Limb (tissue), 2 donors: ENCODE measurements at regions not wholly inside any gene's neighbourhood (a gene's known extent, or its start where the extent isn't known, plus 50 kb on each side); places are given as distances from the start of the nearest gene placed in this dataset.

Source experiments
- DNase-seq, 2 donors: peaks; one replicate each; pipeline ENCODE4 v3.0.0-alpha.2; 2016; ENCODE audit errors: extremely low spot score in 2 of 2

DNA sequence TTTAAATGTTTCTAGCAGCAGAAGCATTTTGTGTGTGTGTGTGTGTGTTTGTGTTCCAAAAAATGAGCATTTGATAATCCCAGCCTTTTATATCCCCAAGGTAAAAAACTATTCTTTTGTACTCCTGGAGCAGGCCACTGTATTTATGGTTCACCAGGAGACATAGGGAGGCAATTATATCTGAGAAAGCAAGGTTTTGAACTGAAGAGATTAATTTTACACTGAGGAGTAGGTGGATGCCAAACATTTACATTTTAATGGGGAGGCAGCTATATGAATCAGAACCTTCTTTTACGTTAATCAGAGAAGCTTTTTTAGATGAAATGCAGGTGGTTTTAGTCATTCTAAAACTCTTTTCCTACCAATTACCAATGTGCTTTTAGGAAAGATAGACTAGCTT lies 1374.0 kb upstream of the TENM4 start:
- no peak for DNase-seq

DNA sequence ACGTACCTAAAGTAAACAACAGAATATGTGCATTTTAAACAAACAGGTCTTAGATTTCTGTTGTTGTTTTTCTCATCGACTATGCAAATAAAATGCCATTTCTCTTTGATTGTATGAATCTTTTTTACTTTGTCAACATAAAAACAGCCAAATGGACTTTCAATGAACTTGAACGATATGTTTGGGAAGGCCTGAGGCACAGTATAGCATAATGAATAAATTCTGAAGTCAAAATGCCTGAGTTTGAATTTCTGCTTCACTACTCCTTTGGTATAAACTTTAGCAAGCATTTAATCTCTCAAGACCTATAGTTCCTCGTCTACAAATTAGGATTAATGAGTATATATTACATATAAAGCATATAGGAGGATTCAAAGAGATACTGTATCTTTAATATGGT lies 1369.9 kb upstream of the TENM4 start:
- DNase-seq, result no peak

GRCh38 chr11:80798174-80798573 lies 1357.3 kb upstream of the TENM4 start:
- no peak for DNase-seq

DNA sequence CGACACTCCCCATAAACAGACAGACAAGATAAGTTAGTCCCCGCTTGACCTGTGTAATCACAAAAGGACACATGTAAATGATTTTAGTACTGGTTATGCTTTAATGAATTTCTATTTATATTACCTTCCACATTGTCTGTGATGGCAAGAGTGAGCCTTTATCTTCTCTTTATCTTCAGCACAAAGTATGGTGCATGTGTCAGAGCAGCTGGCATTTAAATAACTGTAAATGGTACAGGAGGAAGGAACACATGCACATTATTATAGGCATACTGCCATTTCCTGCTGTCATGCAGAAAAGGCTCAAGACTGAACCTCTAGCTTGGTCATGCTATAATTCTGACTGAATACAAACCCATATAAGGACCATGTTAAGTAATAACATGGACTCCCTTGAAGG lies 1342.7 kb upstream of the TENM4 start:
- no peak for DNase-seq

DNA sequence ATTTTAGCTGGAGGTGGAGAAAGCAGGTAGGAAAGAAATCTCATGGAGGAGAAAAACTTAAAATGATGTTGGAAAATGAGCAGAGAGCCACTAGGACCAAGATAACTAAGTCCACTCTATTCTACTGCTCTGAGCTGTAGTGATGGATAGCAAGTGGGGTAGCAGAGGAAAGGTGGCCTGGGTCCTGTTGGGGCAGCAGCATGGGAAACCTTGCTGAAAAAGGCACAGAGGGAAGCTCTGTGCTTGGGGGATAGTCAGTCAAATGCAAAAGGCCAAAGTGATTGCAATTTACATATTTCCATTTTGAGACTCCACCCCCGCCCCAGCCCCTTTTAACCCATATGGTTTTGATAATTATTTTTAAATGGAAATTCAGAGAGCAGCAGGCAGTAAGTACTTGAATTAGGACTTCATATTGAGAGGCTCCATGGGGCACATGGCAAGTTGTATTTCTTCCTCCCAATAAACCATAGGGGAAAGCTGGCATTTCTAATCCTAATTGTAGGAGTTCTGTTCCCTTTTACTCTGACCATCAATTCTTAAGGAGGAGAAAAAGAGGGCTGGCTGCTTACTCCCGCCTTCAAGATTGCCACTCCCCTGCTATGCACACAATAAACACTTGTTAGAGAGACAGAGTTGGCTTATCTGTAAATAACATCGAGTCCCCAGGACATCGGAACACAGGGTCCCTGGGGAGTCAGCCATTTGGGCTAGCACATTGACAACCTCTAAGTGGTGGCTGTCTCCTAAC lies 1341.5 kb upstream of the TENM4 start:
- DNase-seq, result no peak

DNA sequence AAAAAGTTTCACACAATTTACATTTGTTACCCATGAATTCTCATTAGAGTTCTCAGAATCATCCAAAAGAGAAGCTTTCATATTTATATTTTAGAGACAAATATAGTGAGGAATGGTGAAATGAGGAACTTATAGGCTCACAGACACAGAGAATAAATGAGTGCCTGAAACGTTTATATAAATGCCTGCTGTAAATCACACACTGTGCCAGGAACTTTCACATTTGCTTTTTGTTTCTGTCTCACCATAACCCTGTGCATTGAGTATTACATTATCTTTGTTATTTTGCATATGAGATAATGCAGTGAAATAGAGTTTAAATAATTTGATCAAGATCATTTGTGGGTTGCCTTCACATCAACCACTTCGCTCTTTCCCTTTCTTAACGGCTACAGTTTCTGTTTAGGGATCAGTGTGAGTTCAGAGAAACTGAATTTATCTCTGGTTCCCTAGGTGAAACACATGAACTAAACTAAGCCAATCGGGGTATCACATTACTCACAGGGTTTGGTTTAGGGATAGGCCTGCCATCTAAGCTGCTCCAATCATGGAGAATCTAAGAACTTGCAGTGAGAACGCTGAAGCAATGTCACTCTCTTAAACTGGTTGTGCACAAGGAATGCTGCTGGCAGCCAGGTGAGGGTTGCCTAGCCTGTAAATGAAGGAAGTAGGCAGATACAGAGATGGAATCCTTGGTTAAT lies 1339.2 kb upstream of the TENM4 start:
- no peak for DNase-seq

DNA sequence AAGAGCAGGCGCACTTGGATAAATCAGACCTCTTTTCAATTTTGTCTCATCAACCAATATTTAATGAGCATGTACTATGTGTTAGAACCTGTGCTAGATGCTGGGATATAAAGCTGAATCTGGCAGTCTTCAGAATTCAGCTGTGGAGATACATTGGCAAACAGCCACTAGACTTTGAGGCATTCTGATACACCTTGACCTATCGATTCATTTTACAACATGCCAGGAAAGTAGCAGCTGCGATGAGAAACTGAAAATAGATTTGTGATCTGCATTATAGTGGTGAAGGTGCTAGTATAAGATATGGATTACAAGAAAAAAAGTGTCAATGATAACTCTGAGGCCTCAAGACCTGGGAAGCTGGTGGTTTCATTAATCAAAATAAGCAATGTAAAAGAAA lies 1338.1 kb upstream of the TENM4 start:
- no peak for DNase-seq

- DNase-seq, result no peak
Measured at GRCh38 chr11:80778432-80778831, 1337.6 kb upstream of the TENM4 start.

- DNase-seq, result no peak
Measured at GRCh38 chr11:80773919-80774318, 1333.1 kb upstream of the TENM4 start.

DNA sequence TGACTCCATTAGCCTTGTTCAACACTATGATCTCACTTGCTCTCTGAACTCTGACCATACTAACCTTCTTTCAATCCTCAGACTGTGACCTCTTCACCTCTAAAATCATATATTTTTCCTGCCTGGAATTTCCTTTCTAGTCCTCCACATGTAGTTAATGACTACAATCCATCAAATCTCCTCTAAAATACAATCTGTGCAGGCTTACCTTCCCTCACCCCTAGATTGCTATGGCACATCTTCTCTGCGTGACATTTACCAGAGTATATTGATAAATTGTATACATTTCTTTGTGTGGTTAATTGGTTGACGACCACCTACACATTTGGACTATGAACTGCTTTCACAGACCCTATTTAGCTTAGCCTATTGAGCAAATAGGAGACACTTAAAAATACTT lies 1330.2 kb upstream of the TENM4 start:
- DNase-seq, result no peak

DNA sequence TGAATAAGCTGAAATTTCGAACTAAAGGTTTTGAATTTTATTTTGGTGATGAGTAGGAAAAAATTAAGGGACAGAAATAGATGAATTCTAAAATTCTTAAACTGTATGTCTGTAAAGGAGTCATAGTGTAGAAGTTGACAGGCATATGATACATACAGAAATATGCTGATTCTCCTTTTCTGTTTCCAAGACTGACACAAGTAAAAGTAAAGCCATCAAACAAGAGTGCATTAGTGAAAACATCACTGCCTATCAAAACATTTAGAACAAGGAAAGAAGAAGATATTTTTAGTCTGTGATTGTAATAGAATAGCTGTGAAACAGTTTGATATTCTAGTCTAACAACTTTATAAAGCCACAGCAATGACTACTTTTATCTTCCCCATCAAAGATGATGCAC lies 1318.0 kb upstream of the TENM4 start:
- no peak for DNase-seq

DNA sequence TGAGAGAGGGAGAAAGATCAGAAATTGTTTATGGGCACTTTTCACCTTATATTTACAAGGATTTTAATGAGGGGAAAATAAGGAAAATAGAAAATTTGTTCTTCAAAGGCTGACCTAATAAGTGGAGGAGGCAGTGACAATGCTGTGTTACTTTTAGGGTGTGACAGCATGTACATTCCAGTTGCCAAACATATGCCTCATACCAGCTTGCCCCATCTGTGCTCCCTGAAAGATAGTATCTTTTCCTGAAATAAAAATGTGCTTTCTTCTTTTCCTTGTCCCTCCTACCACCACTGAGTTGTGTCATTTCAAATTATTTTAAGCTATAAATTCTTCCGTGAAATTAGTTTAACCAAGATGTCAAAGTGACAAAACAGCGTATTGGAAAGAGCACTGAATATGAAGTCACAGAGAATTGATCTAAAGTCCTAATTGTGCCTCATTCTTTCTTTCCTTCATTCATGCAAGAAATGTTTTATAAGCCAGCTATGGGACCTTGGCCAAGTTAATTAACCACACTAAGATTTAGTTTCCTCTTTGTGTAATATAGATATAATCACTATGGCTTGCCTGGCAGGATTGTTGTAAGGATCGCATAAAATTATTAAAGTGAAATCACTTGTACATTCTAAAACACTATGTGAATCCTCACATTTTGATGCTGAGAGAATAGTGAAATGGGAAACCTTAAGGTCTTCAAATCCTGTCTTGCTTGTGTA lies 1307.5 kb upstream of the TENM4 start:
- DNase-seq, result no peak

- DNase-seq, result no peak
Measured at GRCh38 chr11:80746300-80746699, 1305.5 kb upstream of the TENM4 start.

- DNase-seq, result no peak
Measured at GRCh38 chr11:80745416-80745815, 1304.6 kb upstream of the TENM4 start.

DNA sequence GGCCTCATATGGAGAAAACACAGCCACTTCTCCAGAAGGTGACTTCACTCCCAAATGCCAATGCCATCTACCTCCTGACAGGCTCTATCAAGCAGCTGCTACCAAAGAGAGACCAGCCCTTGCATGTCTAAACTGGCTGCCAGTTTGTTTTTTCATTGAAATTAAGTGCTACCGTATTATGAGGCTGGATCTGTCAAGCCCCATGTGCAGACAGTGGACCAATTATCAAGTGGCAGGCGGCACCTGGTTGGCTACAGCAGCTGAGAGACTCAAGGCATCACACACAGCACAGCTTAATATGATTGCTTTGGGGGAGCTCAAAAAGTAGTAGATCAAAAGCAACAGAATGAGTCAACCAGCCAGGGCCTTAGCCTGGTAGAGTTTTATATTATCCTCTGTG lies 1293.0 kb upstream of the TENM4 start:
- no peak for DNase-seq

GRCh38 chr11:80733361-80733760 lies 1292.5 kb upstream of the TENM4 start:
- DNase-seq, result no peak

GRCh38 chr11:80727315-80727714 lies 1286.5 kb upstream of the TENM4 start:
- DNase-seq, result no peak

DNA sequence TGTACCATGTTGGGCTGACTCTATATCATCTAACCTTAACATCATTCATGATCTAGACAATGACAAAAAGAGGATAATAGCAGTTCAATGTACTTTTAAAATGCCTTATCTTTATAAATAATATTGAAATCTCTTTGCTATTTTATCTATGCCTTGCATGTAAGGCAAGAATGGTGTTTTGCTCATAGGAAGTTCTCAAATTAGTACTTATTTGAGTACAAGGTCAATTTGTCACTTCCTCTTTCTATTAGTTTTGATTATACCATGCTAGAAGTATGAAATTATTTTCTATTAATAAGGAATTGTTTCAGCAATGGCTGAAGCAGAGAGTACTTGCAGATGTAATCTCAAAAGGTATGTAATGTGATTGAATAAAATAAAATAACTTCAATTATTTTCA lies 1285.4 kb upstream of the TENM4 start:
- no peak for DNase-seq

DNA sequence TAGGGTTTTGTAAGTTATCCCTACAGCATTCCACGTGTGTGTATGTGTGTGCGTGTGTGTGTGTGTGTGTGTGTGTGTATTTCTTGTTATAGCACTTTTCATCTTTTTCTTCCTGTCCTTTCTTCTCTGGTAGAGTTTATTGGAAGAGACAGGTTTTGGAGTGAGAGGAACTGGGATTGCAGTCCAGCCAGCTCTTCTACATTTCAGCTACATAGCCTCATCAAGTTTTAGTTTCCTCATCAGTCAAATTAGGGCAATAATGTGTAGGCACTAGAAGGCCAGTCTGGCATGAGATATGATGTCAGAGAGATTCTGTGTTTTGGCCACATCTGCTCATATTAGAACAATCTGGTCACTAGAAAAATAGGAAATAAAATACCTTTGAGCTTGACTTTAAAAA lies 1283.5 kb upstream of the TENM4 start:
- no peak for DNase-seq

- DNase-seq, result no peak
Measured at GRCh38 chr11:80722629-80723028, 1281.8 kb upstream of the TENM4 start.

DNA sequence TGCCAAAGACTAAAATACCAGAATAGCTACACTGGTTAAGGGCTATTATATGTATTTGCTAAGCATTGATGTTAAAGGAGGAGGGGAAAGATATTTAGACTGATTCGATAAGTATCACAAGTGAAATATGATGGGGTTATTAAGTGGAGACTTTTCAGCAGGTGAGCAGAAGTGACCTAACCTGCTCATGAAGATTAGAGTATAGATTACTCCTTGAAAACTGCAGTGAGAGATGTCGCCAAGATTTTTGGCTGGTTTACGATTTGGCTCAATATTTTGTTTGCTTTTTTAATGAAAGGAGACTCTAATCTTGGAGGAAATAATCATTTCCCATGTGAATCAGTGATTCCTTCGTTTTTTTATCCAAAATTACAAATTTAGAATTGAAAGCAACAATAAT lies 1279.5 kb upstream of the TENM4 start:
- no peak for DNase-seq

DNA sequence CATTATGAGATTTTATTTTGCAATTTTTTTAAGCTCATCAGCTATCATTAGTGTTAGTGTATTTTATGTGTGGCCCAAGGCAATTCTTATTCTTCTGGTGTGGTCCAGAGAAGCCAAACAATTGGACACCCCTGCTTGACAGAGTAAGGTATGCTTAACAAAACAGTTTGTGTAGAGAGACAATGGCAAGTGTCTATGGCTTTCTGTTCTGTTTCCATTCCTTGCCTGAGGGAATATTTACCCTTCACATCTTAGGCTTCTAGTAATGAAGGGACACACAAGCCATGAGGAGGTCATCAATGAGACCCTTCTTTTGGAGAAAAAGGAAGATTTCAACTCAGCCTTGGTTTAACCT lies 1278.4 kb upstream of the TENM4 start:
- DNase-seq, result no peak
